SK-N-SH (cell line): ENCODE measurements at regions not wholly inside any gene's neighbourhood (a gene's known extent, or its start where the extent isn't known, plus 50 kb on each side); places are given as distances from the start of the nearest gene placed in this dataset.

Experiments used
- CHD2 ChIP-seq: fragments of 150-350 bp; IDR thresholded peaks from 2 replicates; pipeline ENCODE4 v1.6.1; 2018; ENCODE audit warnings: low read length; ENCODE audit not compliant: partially characterized antibody
- EP300 ChIP-seq, 2 experiments: IDR thresholded peaks; 2 replicates each; pipeline versions ENCODE4 v1.4.0 to v1.6.1; 2012; ENCODE audit warnings: borderline replicate concordance in 1 of 2, low read depth in 1 of 2, low read length in 1 of 2
- FOXJ3 ChIP-seq: sonication (generic); formaldehyde crosslinking; IDR thresholded peaks from 2 replicates; pipeline ENCODE4 v1.5.1; 2020; ENCODE audit warnings: mild to moderate bottlenecking, missing genetic modification reagents
- GABPA ChIP-seq: IDR thresholded peaks from 2 replicates; pipeline ENCODE4 v1.4.0; 2012; ENCODE audit warnings: low read depth, mild to moderate bottlenecking
- POLR2AphosphoS5 ChIP-seq: IDR thresholded peaks from 2 replicates; pipeline ENCODE4 v1.6.1; 2012; ENCODE audit warnings: low read depth, low read length
- SIN3A ChIP-seq: IDR thresholded peaks from 2 replicates; pipeline ENCODE4 v1.6.1; 2012; ENCODE audit warnings: low read depth, mild to moderate bottlenecking, low read length, moderate library complexity, borderline replicate concordance
- TAF1 ChIP-seq: IDR thresholded peaks from 2 replicates; pipeline ENCODE4 v1.6.1; 2012; ENCODE audit warnings: low read depth, mild to moderate bottlenecking, low read length, moderate library complexity, borderline replicate concordance
- USF1 ChIP-seq: IDR thresholded peaks from 2 replicates; pipeline ENCODE4 v1.4.0; 2012; ENCODE audit warnings: low read depth, borderline replicate concordance
- TF ChIP-seq, protein P1 (sequence below): fragments of 200-600 bp; sonication (generic); IDR thresholded peaks from 2 replicates; pipeline ENCODE4 v1.6.1; 2017; ENCODE audit warnings: antibody characterized with exemption, mild to moderate bottlenecking, moderate library complexity
- TF ChIP-seq, protein P2 (sequence below): IDR thresholded peaks from 2 replicates; pipeline ENCODE4 v1.4.0; 2012; ENCODE audit warnings: low read depth, borderline replicate concordance
- TF ChIP-seq, protein P3 (sequence below): IDR thresholded peaks from 2 replicates; pipeline ENCODE4 v1.6.1; 2012; ENCODE audit warnings: mild to moderate bottlenecking, low read depth, low read length, moderate library complexity

GRCh38 chr1:47505267-47505666 is 67.4 kb downstream of the FOXD2 start:
- TF ChIP-seq, protein P1, sequence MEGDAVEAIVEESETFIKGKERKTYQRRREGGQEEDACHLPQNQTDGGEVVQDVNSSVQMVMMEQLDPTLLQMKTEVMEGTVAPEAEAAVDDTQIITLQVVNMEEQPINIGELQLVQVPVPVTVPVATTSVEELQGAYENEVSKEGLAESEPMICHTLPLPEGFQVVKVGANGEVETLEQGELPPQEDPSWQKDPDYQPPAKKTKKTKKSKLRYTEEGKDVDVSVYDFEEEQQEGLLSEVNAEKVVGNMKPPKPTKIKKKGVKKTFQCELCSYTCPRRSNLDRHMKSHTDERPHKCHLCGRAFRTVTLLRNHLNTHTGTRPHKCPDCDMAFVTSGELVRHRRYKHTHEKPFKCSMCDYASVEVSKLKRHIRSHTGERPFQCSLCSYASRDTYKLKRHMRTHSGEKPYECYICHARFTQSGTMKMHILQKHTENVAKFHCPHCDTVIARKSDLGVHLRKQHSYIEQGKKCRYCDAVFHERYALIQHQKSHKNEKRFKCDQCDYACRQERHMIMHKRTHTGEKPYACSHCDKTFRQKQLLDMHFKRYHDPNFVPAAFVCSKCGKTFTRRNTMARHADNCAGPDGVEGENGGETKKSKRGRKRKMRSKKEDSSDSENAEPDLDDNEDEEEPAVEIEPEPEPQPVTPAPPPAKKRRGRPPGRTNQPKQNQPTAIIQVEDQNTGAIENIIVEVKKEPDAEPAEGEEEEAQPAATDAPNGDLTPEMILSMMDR = no peak
- TF ChIP-seq, protein P2, sequence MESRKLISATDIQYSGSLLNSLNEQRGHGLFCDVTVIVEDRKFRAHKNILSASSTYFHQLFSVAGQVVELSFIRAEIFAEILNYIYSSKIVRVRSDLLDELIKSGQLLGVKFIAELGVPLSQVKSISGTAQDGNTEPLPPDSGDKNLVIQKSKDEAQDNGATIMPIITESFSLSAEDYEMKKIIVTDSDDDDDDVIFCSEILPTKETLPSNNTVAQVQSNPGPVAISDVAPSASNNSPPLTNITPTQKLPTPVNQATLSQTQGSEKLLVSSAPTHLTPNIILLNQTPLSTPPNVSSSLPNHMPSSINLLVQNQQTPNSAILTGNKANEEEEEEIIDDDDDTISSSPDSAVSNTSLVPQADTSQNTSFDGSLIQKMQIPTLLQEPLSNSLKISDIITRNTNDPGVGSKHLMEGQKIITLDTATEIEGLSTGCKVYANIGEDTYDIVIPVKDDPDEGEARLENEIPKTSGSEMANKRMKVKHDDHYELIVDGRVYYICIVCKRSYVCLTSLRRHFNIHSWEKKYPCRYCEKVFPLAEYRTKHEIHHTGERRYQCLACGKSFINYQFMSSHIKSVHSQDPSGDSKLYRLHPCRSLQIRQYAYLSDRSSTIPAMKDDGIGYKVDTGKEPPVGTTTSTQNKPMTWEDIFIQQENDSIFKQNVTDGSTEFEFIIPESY = no peak
- no peak for TF ChIP-seq TAF1
- TF ChIP-seq, protein P3, sequence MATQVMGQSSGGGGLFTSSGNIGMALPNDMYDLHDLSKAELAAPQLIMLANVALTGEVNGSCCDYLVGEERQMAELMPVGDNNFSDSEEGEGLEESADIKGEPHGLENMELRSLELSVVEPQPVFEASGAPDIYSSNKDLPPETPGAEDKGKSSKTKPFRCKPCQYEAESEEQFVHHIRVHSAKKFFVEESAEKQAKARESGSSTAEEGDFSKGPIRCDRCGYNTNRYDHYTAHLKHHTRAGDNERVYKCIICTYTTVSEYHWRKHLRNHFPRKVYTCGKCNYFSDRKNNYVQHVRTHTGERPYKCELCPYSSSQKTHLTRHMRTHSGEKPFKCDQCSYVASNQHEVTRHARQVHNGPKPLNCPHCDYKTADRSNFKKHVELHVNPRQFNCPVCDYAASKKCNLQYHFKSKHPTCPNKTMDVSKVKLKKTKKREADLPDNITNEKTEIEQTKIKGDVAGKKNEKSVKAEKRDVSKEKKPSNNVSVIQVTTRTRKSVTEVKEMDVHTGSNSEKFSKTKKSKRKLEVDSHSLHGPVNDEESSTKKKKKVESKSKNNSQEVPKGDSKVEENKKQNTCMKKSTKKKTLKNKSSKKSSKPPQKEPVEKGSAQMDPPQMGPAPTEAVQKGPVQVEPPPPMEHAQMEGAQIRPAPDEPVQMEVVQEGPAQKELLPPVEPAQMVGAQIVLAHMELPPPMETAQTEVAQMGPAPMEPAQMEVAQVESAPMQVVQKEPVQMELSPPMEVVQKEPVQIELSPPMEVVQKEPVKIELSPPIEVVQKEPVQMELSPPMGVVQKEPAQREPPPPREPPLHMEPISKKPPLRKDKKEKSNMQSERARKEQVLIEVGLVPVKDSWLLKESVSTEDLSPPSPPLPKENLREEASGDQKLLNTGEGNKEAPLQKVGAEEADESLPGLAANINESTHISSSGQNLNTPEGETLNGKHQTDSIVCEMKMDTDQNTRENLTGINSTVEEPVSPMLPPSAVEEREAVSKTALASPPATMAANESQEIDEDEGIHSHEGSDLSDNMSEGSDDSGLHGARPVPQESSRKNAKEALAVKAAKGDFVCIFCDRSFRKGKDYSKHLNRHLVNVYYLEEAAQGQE = no peak
- no peak for TF ChIP-seq SIN3A
- no peak for TF ChIP-seq EP300 (IDR thresholded peaks at IDR 0.05; ENCODE audit: borderline replicate concordance in 1 of 2, low read depth in 1 of 2, low read length in 1 of 2)
- no peak for TF ChIP-seq USF1
- no peak for TF ChIP-seq CHD2
- TF ChIP-seq FOXJ3 (CRISPR knock-in tag) = no peak
- TF ChIP-seq GABPA = no peak
- no peak for TF ChIP-seq POLR2AphosphoS5
